SK-N-SH treated with all-trans-retinoic acid at 6 μM for 48 hours (cell line): ENCODE measurements at regions not wholly inside any gene's neighbourhood (a gene's known extent, or its start where the extent isn't known, plus 50 kb on each side); places are given as distances from the start of the nearest gene placed in this dataset.

Experiments used
- ATAC-seq: fragments of 200-7000 bp; cut with Tn5 transposase; 3 replicates; pipeline ENCODE4 v1.9.1; 2020; ENCODE audit warnings: mild to moderate bottlenecking, moderate library complexity
- ARNTL ChIP-seq: fragments of 450-650 bp; formaldehyde crosslinking; IDR thresholded peaks from 2 replicates; pipeline ENCODE4 v1.5.0; 2020; ENCODE audit warnings: low read depth, mild to moderate bottlenecking, moderate library complexity, borderline replicate concordance
- BACH2 ChIP-seq: fragments of 250-450 bp; sonication (Bioruptor Pico); IDR thresholded peaks from 2 replicates; pipeline ENCODE4 v1.9.0; 2021; ENCODE audit warnings: mild to moderate bottlenecking, borderline replicate concordance
- CREB5 ChIP-seq: fragments of 250-450 bp; sonication (Bioruptor Pico); IDR thresholded peaks from 2 replicates; pipeline ENCODE4 v1.5.1; 2020; ENCODE audit warnings: low read depth, mild to moderate bottlenecking, moderate library complexity
- CSRNP3 ChIP-seq: fragments of 250-450 bp; sonication (Bioruptor Pico); IDR thresholded peaks from 2 replicates; pipeline ENCODE4 v1.5.1; 2021; ENCODE audit warnings: mild to moderate bottlenecking, moderate library complexity
- OSR1 ChIP-seq: fragments of 250-450 bp; sonication (Bioruptor Pico); IDR thresholded peaks from 2 replicates; pipeline ENCODE4 v1.8.0; 2022; ENCODE audit warnings: moderate library complexity, mild to moderate bottlenecking, inconsistent platforms
- PATZ1 ChIP-seq: fragments of 250-450 bp; sonication (Bioruptor Pico); IDR thresholded peaks from 2 replicates; pipeline ENCODE4 v1.8.0; 2020; ENCODE audit warnings: mild to moderate bottlenecking, moderate library complexity, borderline replicate concordance
- PPARA ChIP-seq: fragments of 250-450 bp; sonication (Bioruptor Pico); IDR thresholded peaks from 2 replicates; pipeline ENCODE4 v1.5.0; 2020; ENCODE audit warnings: mild to moderate bottlenecking, borderline replicate concordance
- RARB ChIP-seq: fragments of 250-450 bp; sonication (Bioruptor Pico); IDR thresholded peaks from 2 replicates; pipeline ENCODE4 v1.8.0; 2021; ENCODE audit warnings: mild to moderate bottlenecking, moderate library complexity
- TCF4 ChIP-seq: fragments of 250-450 bp; sonication (Bioruptor Pico); IDR thresholded peaks from 2 replicates; pipeline ENCODE4 v1.8.0; 2021; ENCODE audit warnings: mild to moderate bottlenecking, moderate library complexity, borderline replicate concordance
- TOX ChIP-seq: fragments of 250-450 bp; sonication (Bioruptor Pico); IDR thresholded peaks from 2 replicates; pipeline ENCODE4 v1.8.0; 2021; ENCODE audit warnings: mild to moderate bottlenecking, moderate library complexity, borderline replicate concordance
- TSHZ2 ChIP-seq: fragments of 250-450 bp; sonication (Bioruptor Pico); IDR thresholded peaks from 2 replicates; pipeline ENCODE4 v1.5.0; 2020; ENCODE audit warnings: mild to moderate bottlenecking, moderate library complexity
- ZC3H10 ChIP-seq: fragments of 250-450 bp; sonication (Bioruptor Pico); IDR thresholded peaks from 2 replicates; pipeline ENCODE4 v1.5.1; 2021; ENCODE audit warnings: mild to moderate bottlenecking, moderate library complexity
- ZFP3 ChIP-seq: fragments of 250-450 bp; sonication (Bioruptor Pico); IDR thresholded peaks from 2 replicates; pipeline ENCODE4 v1.5.0; 2020; ENCODE audit warnings: mild to moderate bottlenecking, moderate library complexity
- ZFP30 ChIP-seq: fragments of 450-650 bp; formaldehyde crosslinking; IDR thresholded peaks from 2 replicates; pipeline ENCODE4 v1.5.0; 2022; ENCODE audit warnings: mild to moderate bottlenecking, moderate library complexity
- ZNF70 ChIP-seq: fragments of 450-650 bp; formaldehyde crosslinking; IDR thresholded peaks from 2 replicates; pipeline ENCODE4 v1.5.0; 2020; ENCODE audit warnings: mild to moderate bottlenecking, moderate library complexity
- ZNF8 ChIP-seq: fragments of 450-650 bp; formaldehyde crosslinking; IDR thresholded peaks from 2 replicates; pipeline ENCODE4 v1.5.0; 2020; ENCODE audit warnings: mild to moderate bottlenecking, moderate library complexity

GRCh38 chr5:135128361-135128760, 94.3 kb upstream of the PITX1 start:
- TF ChIP-seq OSR1, result no peak
- TF ChIP-seq, all 23 proteins: peak for 0
- no peak for ATAC-seq

GRCh38 chr5:135127439-135128240, 93.6 kb upstream of the PITX1 start:
- ATAC-seq, result peak; percentile 78
- no peak for TF ChIP-seq ZNF70

GRCh38 chr5:135126688-135127438, 92.8 kb upstream of the PITX1 start:
- TF ChIP-seq CSRNP3 (CRISPR knock-in tag) (no peak), ZNF8 (CRISPR knock-in tag) (no peak), ARNTL (no peak), PATZ1 (CRISPR knock-in tag) (no peak), RARB (CRISPR knock-in tag) (no peak), TSHZ2 (CRISPR knock-in tag) (no peak), ZFP30 (CRISPR knock-in tag) (no peak), OSR1 (no peak), ZNF70 (no peak), ZC3H10 (CRISPR knock-in tag) (no peak), TCF4 (no peak), CREB5 (CRISPR knock-in tag) (no peak)
- TF ChIP-seq, all 23 proteins: peak for 0
- no peak; the same call in 2 of the 3 replicates for ATAC-seq

- TF ChIP-seq OSR1 (no peak), CSRNP3 (CRISPR knock-in tag) (no peak), BACH2 (CRISPR knock-in tag) (no peak), PATZ1 (CRISPR knock-in tag) (no peak), CREB5 (CRISPR knock-in tag) (no peak), ZC3H10 (CRISPR knock-in tag) (no peak), ZNF70 (no peak), ZFP3 (CRISPR knock-in tag) (no peak), ZFP30 (CRISPR knock-in tag) (no peak), ARNTL (no peak), PPARA (CRISPR knock-in tag) (no peak), TOX (no peak)
- ATAC-seq, result no peak
Observed at GRCh38 chr5:135124724-135125123, 90.7 kb upstream of the PITX1 start.
